Naive B cell (primary cell): ENCODE measurements at regions not wholly inside any gene's neighbourhood (a gene's known extent, or its start where the extent isn't known, plus 50 kb on each side); places are given as distances from the start of the nearest gene placed in this dataset.

Experiments used
- ATAC-seq, 2 donors: fragments of 150-1000 bp; cut with Tn5 transposase; 2 replicates each; pipeline ENCODE4 v1.10.0; 2021; ENCODE audit warnings: low read depth in 2 of 2, mild to moderate bottlenecking in 2 of 2, moderate library complexity in 2 of 2
- DNase-seq: peaks from one replicate; pipeline ENCODE4 v3.0.0; 2022
- H3K27ac Mint-ChIP-seq, 6 donors: one replicate each; pipeline ENCODE4 v1.8.0; 2020 to 2022; ENCODE audit warnings: mild to moderate bottlenecking in 6 of 6, mixed read lengths in 6 of 6, moderate library complexity in 5 of 6, inconsistent platforms in 2 of 6
- H3K27me3 Mint-ChIP-seq, 3 donors: one replicate each; pipeline ENCODE4 v1.8.0; 2021 to 2022; ENCODE audit warnings: mixed read lengths in 3 of 3, mild to moderate bottlenecking in 1 of 3
- H3K36me3 Mint-ChIP-seq, 2 donors: one replicate each; pipeline ENCODE4 v1.8.0; 2020 to 2022; ENCODE audit warnings: mixed read lengths in 2 of 2, inconsistent platforms in 1 of 2, mild to moderate bottlenecking in 1 of 2
- H3K4me1 Mint-ChIP-seq, 3 donors: one replicate each; pipeline ENCODE4 v1.8.0; 2020 to 2022; ENCODE audit warnings: mixed read lengths in 3 of 3, inconsistent platforms in 1 of 3, mild to moderate bottlenecking in 1 of 3, moderate library complexity in 1 of 3
- H3K4me3 Mint-ChIP-seq, 8 donors: one replicate each; pipeline ENCODE4 v1.8.0; 2020 to 2022; ENCODE audit warnings: mild to moderate bottlenecking in 8 of 8, mixed read lengths in 8 of 8, moderate library complexity in 8 of 8, inconsistent platforms in 2 of 8
- H3K9me3 Mint-ChIP-seq, 7 donors: one replicate each; pipeline ENCODE4 v1.8.0; 2020 to 2022; ENCODE audit warnings: mixed read lengths in 7 of 7, mild to moderate bottlenecking in 5 of 7, inconsistent platforms in 2 of 7, moderate library complexity in 1 of 7

DNA sequence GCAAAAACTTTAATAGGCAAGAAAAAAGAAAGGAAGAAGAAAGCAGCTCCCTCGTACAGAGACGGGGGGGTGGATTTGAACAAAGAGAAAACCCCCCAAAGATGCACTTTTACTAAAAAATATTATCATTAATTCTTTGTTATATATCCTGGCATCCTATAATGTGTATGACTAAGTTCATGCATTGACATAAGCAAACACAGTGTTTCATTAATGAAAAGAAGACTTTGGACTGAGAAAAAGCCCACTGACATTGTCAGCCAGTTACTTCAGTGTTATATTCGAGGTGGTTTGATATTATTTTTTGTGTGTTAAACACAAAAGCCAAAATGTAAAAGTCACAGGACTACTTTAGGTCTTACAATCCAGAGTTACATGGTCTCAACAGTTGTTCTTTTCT lies 110.1 kb upstream of the DPYD start:
- no peak overlapping the region for H3K27ac Mint-ChIP-seq
- no peak overlapping the region for H3K4me3 Mint-ChIP-seq
- DNase-seq (no peak), ATAC-seq (no peak)
- H3K9me3 Mint-ChIP-seq = no peaks in the 10 kb centered on the region
- no peaks in the 10 kb centered on the region for H3K36me3 Mint-ChIP-seq
- H3K4me1 Mint-ChIP-seq = no peaks in the 10 kb centered on the region
- H3K27me3 Mint-ChIP-seq = peaks cover 0 to 12% (median 0%) of the 10 kb centered on the region in 3 donors

DNA sequence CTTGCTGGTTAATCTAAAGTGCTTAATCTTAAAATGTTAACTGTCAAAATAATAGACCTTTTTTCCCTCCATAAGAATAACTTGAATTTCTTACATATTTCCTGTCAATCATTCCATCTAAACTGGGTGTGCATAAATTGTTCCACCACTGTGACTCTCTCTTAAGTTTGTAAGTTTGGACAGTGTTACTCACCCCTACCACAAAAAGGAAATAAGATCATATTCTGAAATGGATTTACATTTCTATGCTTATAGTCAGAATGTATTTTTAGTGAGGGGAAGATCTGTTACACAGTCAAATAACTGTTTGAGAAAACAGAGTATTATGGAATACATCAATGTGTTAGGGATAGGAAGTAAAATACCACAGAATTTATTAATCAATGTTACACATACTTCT lies 109.6 kb upstream of the DPYD start:
- Mint-ChIP-seq H3K27me3 (peaks cover 0 to 12% (median 0%) of the 10 kb centered on the region in 3 donors), H3K27ac (no peak overlapping the region), H3K9me3 (no peaks in the 10 kb centered on the region), H3K36me3 (no peaks in the 10 kb centered on the region), H3K4me3 (no peak overlapping the region), H3K4me1 (no peaks in the 10 kb centered on the region)
- ATAC-seq (no peak), DNase-seq (no peak)

DNA sequence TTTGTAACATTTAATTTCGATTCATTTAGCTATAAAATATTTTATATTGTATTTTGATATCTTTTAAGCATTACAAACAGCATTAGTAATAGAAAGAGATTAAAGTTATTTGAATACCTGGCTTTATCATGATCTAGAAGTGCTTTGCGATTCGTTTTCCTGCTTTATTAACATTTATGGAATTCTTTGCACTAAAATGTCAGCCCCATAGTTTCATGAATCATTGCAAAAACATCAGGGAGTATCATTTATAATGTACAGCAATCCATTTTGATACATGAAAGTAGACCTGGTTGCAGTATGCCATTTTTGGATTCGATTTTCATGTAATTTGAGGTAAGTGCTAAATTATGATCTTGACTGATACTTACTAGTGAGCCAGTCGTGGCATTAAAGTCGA lies 108.0 kb upstream of the DPYD start:
- peaks cover 0 to 2% (median 0%) of the 10 kb centered on the region in 3 donors for H3K27me3 Mint-ChIP-seq

GRCh38 chr1:98027103-98027705 lies 106.4 kb upstream of the DPYD start:
- no peak for ATAC-seq
- H3K4me1 Mint-ChIP-seq = no peaks in the 10 kb centered on the region
- H3K36me3 Mint-ChIP-seq = no peaks in the 10 kb centered on the region
- H3K4me3 Mint-ChIP-seq = no peak overlapping the region
- no peak for DNase-seq
- no peak overlapping the region for H3K27ac Mint-ChIP-seq
- H3K9me3 Mint-ChIP-seq = no peaks in the 10 kb centered on the region
- H3K27me3 Mint-ChIP-seq = peaks cover 0 to 1% (median 0%) of the 10 kb centered on the region in 3 donors

More for the DNA sequence above, 108.0 kb upstream of the DPYD start:
- Mint-ChIP-seq H3K4me1 (no peaks in the 10 kb centered on the region), H3K4me3 (no peak overlapping the region), H3K36me3 (no peaks in the 10 kb centered on the region), H3K9me3 (no peaks in the 10 kb centered on the region), H3K27ac (no peak overlapping the region)
- no peak for DNase-seq
- ATAC-seq = no peak

DNA sequence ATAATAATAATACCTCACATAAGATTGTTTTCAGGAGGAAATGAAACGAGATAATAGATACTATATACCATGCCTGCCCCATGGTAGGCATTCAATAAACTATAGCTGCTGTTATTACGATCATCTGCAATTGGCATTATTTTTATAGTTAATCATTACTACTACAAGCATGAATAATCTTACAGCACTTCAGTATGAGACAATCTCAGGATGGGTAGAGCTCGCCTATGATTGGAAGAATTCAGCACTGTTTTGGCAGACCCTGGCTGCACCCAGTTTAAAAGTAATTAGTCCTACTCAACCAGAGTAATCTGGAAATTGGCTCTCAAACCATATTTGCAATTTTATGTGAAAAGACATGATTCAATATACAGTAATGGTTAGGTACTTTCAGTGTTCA lies 105.0 kb upstream of the DPYD start:
- no peaks in the 10 kb centered on the region for H3K4me1 Mint-ChIP-seq
- ATAC-seq = no peak
- no peak for DNase-seq
- H3K27ac Mint-ChIP-seq = no peak overlapping the region
- peaks cover 0 to 7% (median 5%) of the 10 kb centered on the region in 3 donors for H3K27me3 Mint-ChIP-seq
- no peaks in the 10 kb centered on the region for H3K36me3 Mint-ChIP-seq
- H3K9me3 Mint-ChIP-seq = no peaks in the 10 kb centered on the region
- no peak overlapping the region for H3K4me3 Mint-ChIP-seq

DNA sequence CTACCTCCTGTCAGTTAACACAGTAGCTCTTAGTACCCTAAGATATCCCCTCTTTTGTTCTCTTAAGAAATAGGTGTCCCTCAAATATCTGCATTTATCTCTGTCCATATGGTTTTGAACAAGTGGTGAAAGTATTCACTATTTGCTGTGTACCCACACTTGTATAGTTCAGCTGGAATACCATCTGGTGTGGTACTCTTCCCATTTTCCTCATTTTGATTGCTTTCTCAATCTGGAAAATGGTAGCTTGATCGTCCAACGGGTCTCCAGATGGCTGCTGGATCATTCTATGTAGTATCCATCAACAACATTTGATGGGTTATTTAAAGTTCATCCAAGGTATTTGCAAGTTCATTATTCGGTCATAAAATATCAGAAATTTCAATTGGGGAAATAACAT lies 100.3 kb upstream of the DPYD start:
- H3K4me1 Mint-ChIP-seq = no peaks in the 10 kb centered on the region
- no peaks in the 10 kb centered on the region for H3K36me3 Mint-ChIP-seq
- H3K9me3 Mint-ChIP-seq = no peaks in the 10 kb centered on the region
- ATAC-seq (no peak), DNase-seq (no peak)
- H3K27ac Mint-ChIP-seq = no peak overlapping the region
- no peak overlapping the region for H3K4me3 Mint-ChIP-seq
- H3K27me3 Mint-ChIP-seq = peaks cover 0 to 12% (median 7%) of the 10 kb centered on the region in 3 donors

GRCh38 chr1:98019747-98020146 lies 98.9 kb upstream of the DPYD start:
- Mint-ChIP-seq H3K4me3 (no peak overlapping the region), H3K4me1 (no peaks in the 10 kb centered on the region), H3K27me3 (peaks cover 0 to 13% (median 12%) of the 10 kb centered on the region in 3 donors), H3K9me3 (no peaks in the 10 kb centered on the region), H3K27ac (no peak overlapping the region), H3K36me3 (no peaks in the 10 kb centered on the region)
- ATAC-seq (no peak), DNase-seq (no peak)

DNA sequence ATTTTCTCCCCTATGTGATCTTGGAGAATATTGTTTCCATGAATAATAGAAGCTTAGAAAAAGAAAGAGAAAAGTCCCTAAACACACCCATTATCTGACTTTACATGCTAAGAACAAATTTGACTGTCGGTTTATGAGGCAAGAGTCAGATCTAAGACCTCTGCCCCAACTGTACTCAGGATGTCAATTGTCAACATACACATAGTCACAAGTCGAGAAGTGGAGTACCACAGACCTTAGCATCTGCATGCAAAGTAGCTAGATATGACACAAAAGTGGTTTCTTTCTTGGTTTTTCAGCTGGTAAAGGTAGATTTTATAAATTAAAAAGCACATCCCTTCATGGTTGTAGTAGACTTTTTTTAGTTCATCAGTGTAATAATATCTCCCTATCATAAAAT lies 97.2 kb upstream of the DPYD start:
- no peak for DNase-seq
- Mint-ChIP-seq H3K27ac (no peak overlapping the region), H3K4me1 (no peaks in the 10 kb centered on the region), H3K9me3 (no peaks in the 10 kb centered on the region), H3K36me3 (no peaks in the 10 kb centered on the region), H3K4me3 (no peak overlapping the region), H3K27me3 (peaks cover 0 to 13% (median 12%) of the 10 kb centered on the region in 3 donors)
- ATAC-seq = no peak

DNA sequence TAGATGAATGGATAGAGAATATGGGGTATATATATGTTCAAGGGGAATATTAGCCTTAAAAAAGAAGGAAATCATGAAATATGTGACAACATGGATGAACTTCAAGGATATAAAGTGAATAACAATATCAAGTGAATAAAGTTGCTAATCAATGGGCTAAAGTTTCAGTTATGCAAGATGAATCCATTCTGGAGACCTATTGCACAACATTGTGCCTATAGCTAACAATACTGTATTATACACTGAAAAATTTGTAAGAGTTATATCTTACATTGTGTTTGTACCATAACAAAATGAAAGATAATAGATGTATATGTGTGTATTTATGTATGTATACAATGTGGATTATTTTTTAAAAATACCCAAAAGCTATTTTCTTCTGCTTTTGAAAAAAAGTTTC lies 96.3 kb upstream of the DPYD start:
- no peak overlapping the region for H3K4me3 Mint-ChIP-seq
- ATAC-seq = no peak
- H3K27ac Mint-ChIP-seq = no peak overlapping the region

DNA sequence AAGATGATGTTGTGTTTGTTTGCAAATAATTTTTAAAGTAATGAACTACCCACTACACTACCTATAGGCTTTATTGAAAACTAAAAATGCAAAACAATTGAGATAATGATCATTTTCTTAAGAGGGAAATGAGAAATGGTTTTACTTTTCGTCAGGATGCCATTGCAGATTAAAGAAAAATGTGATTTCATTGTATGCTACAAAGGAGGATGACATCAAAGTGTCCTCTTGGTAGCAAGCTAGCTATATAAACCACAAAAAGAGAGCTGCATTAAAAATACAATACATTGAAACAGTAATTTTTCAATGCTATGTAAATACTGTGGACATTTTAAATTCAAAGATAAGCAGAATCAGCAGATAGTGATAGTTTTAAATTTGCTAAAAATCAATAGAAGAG lies 87.5 kb upstream of the DPYD start:
- H3K36me3 Mint-ChIP-seq = no peaks in the 10 kb centered on the region
- H3K4me3 Mint-ChIP-seq = no peak overlapping the region
- no peaks in the 10 kb centered on the region for H3K4me1 Mint-ChIP-seq
- no peak overlapping the region for H3K27ac Mint-ChIP-seq
- no peaks in the 10 kb centered on the region for H3K9me3 Mint-ChIP-seq
- DNase-seq = no peak
- H3K27me3 Mint-ChIP-seq = peaks cover 0 to 9% (median 4%) of the 10 kb centered on the region in 3 donors
- ATAC-seq = no peak

More for the DNA sequence above, 96.3 kb upstream of the DPYD start:
- H3K4me1 Mint-ChIP-seq = no peaks in the 10 kb centered on the region
- H3K36me3 Mint-ChIP-seq = no peaks in the 10 kb centered on the region
- H3K27me3 Mint-ChIP-seq = peaks cover 3 to 13% (median 10%) of the 10 kb centered on the region in 3 donors
- no peaks in the 10 kb centered on the region for H3K9me3 Mint-ChIP-seq
- no peak for DNase-seq

DNA sequence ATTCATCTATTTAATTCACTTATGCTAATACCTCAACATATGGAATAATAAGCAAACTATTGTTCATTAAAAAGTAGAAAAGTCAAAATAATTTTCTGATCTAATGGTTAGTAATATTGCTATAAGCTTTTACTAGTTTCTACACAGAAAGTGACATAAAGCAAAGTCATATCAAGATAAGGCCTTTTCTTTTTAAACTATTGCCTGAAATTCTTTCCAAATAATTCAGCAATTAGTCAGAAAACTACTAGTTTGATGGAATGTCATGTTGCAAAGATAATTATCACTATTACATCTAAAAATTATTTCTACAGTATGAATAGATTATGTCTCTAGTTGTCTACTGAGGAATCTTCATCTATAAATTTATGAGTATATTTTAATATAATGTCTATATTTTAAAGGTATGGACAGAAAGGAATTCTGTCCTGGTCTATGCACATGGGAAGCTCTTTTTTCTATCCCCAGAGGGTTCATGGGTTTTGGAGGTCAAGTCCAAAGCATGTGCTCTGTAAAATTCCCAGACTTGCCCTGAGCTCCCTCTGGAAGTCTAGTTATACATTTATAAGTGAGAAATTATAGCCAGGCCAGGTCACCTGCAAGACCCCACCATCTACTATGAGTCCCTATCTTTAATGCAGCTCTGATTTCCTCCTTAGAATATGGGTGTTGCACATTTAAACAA lies 84.6 kb upstream of the DPYD start:
- no peak for ATAC-seq
- H3K36me3 Mint-ChIP-seq = no peaks in the 10 kb centered on the region
- no peaks in the 10 kb centered on the region for H3K9me3 Mint-ChIP-seq

GRCh38 chr1:98003442-98003841 lies 82.6 kb upstream of the DPYD start:
- H3K27ac Mint-ChIP-seq = no peak overlapping the region
- H3K4me1 Mint-ChIP-seq = no peaks in the 10 kb centered on the region
- no peaks in the 10 kb centered on the region for H3K9me3 Mint-ChIP-seq
- no peak overlapping the region for H3K4me3 Mint-ChIP-seq
- no peak for DNase-seq
- ATAC-seq = no peak
- H3K36me3 Mint-ChIP-seq = no peaks in the 10 kb centered on the region
- H3K27me3 Mint-ChIP-seq = peaks cover 0 to 9% (median 4%) of the 10 kb centered on the region in 3 donors

More for the DNA sequence above, 84.6 kb upstream of the DPYD start:
- Mint-ChIP-seq H3K27me3 (peaks cover 0 to 4% (median 0%) of the 10 kb centered on the region in 3 donors), H3K4me1 (no peaks in the 10 kb centered on the region), H3K27ac (peak overlapping the region in 1 of 6 donors; percentile 56), H3K4me3 (no peak overlapping the region)
- no peak for DNase-seq

- no peaks in the 10 kb centered on the region for H3K9me3 Mint-ChIP-seq
- no peaks in the 10 kb centered on the region for H3K36me3 Mint-ChIP-seq
These were observed 81.5 kb upstream of the DPYD start for GRCh38 chr1:98002288-98002687.

GRCh38 chr1:98001764-98002163 lies 80.9 kb upstream of the DPYD start:
- no peaks in the 10 kb centered on the region for H3K4me1 Mint-ChIP-seq
- no peaks in the 10 kb centered on the region for H3K36me3 Mint-ChIP-seq
- peaks cover 0 to 9% (median 8%) of the 10 kb centered on the region in 3 donors for H3K27me3 Mint-ChIP-seq
- ATAC-seq = no peak
- no peaks in the 10 kb centered on the region for H3K9me3 Mint-ChIP-seq
- no peak overlapping the region for H3K4me3 Mint-ChIP-seq
- no peak overlapping the region for H3K27ac Mint-ChIP-seq
- DNase-seq = no peak

More at GRCh38 chr1:98002288-98002687, 81.5 kb upstream of the DPYD start:
- Mint-ChIP-seq H3K27ac (no peak overlapping the region), H3K27me3 (peaks cover 0 to 9% (median 8%) of the 10 kb centered on the region in 3 donors), H3K4me1 (no peaks in the 10 kb centered on the region), H3K4me3 (no peak overlapping the region)
- DNase-seq = no peak
- ATAC-seq = no peak
